ENCODE measurements at regions not wholly inside any gene's neighbourhood (a gene's known extent, or its start where the extent isn't known, plus 50 kb on each side); places are given as distances from the start of the nearest gene placed in this dataset.

- TF ChIP-seq CTCF (IDR thresholded peaks at IDR 0.05; ENCODE audit: low read depth, low read length) (no peak), POLR2A (IDR thresholded peaks at IDR 0.05; ENCODE audit: extremely low read depth, insufficient read length) (no peak)
Measured at GRCh38 chr7:79619216-79619615, 165.7 kb upstream of the MAGI2 start.

Data from NB4 (cell line).